Testis (tissue), 2 donors: ENCODE measurements at regions not wholly inside any gene's neighbourhood (a gene's known extent, or its start where the extent isn't known, plus 50 kb on each side); places are given as distances from the start of the nearest gene placed in this dataset.

ENCODE experiments used
- DNase-seq: peaks from one replicate; pipeline ENCODE4 v3.0.0-alpha.2; 2019
- H3K27ac ChIP-seq, 2 donors: fragments of 200-600 bp; sonication (generic); one replicate each; pipeline ENCODE4 v1.5.1; 2019
- H3K27me3 ChIP-seq: fragments of 200-600 bp; sonication (generic); one replicate; pipeline ENCODE4 v1.5.1; 2019
- H3K36me3 ChIP-seq: fragments of 200-600 bp; sonication (generic); one replicate; pipeline ENCODE4 v1.5.1; 2017; ENCODE audit warnings: low read depth; ENCODE audit errors: missing control alignments
- H3K4me1 ChIP-seq: fragments of 200-600 bp; sonication (generic); one replicate; pipeline ENCODE4 v1.5.1; 2019
- H3K4me3 ChIP-seq, 2 donors: fragments of 200-600 bp; sonication (generic); one replicate each; pipeline ENCODE4 v1.5.1; 2017 to 2019
- H3K9me3 ChIP-seq: fragments of 200-600 bp; sonication (generic); one replicate; pipeline ENCODE4 v1.5.1; 2017
- CTCF ChIP-seq, 3 experiments: fragments of 450-650 bp in 2 of 3; fragments of 200-600 bp in 1 of 3; sonication (generic) in 1 of 3; IDR thresholded peaks; one replicate each; pipeline ENCODE4 v1.5.1; 2016 to 2019; ENCODE audit warnings: antibody characterized with exemption in 3 of 3, mild to moderate bottlenecking in 2 of 3, moderate library complexity in 1 of 3
- POLR2A ChIP-seq: fragments of 450-650 bp; IDR thresholded peaks from one replicate; pipeline ENCODE4 v1.6.1; 2017; ENCODE audit warnings: antibody characterized with exemption, mild to moderate bottlenecking, moderate library complexity
- WGBS, 2 donors: methylation state at CpG; one replicate each; pipeline ENCODE4 v1.1.5; 2018; 5-methylcytosine and 5-hydroxymethylcytosine counted together
- intact Hi-C: fragments of 100-400 bp; cut with DNase I; formaldehyde crosslinking; loops from one replicate; pipeline ENCODE4 v1.15.1; 2023; ENCODE audit warnings: low total_unique reads

DNA sequence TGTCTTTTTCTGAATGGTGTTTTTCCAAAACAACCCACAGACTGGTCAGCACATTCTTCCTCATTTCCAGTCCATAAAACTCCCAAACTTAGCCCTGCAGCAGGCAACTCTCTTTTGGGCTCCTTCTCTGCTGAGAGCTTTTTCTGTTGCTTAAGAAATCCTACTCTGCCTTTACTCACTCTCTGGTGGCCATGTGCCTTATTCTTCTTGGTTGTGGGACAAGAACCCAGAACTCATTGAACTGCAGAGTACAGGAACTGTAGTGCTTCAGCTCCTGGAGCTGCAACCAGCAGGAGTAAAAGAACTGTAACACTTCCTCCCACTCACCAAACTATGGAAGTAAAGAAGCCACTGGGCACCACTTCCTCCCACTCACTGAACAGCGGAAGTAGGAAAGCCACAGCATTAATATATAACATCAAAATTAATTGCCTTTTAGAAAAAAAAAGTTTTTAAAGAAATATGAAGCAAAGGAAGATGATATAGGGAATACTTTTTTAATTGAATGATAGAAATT, 864.1 kb upstream of the PCDH10 start:
- H3K4me1 ChIP-seq: no peaks in the 10 kb centered on the region
- H3K27me3 ChIP-seq: no peaks in the 10 kb centered on the region
- no peaks in the 10 kb centered on the region for H3K9me3 ChIP-seq
- intact Hi-C loops: no loop called here
- DNase-seq: no peak
- no peak overlapping the region for H3K27ac ChIP-seq
- 93 to 100% methylated on average over 1 of the region's 1 CpG for WGBS, 2 donors
- H3K4me3 ChIP-seq: no peak overlapping the region
- H3K36me3 ChIP-seq: no peaks in the 10 kb centered on the region
- no peak for TF ChIP-seq POLR2A
- no peak for TF ChIP-seq CTCF (IDR thresholded peaks at IDR 0.05)

GRCh38 chr4:132297346-132297745, 851.7 kb upstream of the PCDH10 start:
- no peaks in the 10 kb centered on the region for H3K27me3 ChIP-seq
- H3K9me3 ChIP-seq: no peaks in the 10 kb centered on the region
- H3K4me3 ChIP-seq: no peak overlapping the region
- H3K36me3 ChIP-seq: no peaks in the 10 kb centered on the region
- 35 to 44% methylated on average over 1 of the region's 1 CpG for WGBS, 2 donors
- H3K4me1 ChIP-seq: no peaks in the 10 kb centered on the region
- intact Hi-C loops: no loop called here
- H3K27ac ChIP-seq: no peak overlapping the region
- DNase-seq: no peak
- TF ChIP-seq CTCF (IDR thresholded peaks at IDR 0.05): no peak

DNA sequence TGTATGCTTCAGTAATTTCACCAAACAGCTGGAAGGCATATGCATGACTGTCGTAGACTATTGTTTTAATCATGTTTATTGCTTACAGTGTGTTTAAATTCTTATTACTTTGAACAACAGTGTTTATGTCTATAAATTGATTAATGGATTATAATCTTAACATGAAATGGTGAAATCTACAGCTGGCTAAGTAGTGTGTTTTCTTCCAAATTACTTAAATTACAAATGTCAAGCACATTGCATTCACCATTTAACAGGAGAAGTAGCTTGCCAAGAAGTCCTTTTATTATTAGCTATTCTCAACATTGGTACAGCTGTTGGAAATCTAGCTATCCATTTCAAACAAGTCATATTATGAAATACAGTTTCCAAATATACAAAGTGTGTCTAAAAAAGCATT, 849.3 kb upstream of the PCDH10 start:
- Histone ChIP-seq H3K9me3 (no peaks in the 10 kb centered on the region), H3K4me3 (no peak overlapping the region), H3K4me1 (no peaks in the 10 kb centered on the region), H3K27me3 (no peaks in the 10 kb centered on the region), H3K27ac (no peak overlapping the region), H3K36me3 (no peaks in the 10 kb centered on the region)
- TF ChIP-seq CTCF (IDR thresholded peaks at IDR 0.05): no peak
- no peak for TF ChIP-seq POLR2A
- 65 to 78% methylated on average over 1 of the region's 1 CpG for WGBS, 2 donors
- intact Hi-C loops: no loop called here
- DNase-seq: no peak

DNA sequence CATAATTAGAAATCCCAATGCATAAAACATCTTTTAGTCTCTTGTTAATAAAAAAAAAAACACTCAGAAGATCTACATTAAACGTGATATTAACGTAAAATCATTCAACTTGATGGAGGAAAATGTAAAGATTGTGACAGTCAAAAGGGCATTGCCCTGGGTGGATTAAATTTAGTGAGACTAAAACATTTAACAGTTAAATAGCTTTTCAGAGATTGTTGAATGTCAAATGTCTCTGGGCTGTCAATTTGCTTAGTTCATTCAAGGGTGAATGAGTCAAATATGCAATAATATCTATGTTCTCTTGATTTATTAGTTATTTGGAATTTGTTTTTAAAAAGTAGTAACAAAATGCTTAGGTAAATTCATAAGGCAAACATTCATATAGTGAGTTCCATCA, 836.6 kb upstream of the PCDH10 start:
- WGBS, 2 donors: 80 to 82% methylated on average over 2 of the region's 2 CpGs
- Histone ChIP-seq H3K4me3 (no peak overlapping the region), H3K36me3 (no peaks in the 10 kb centered on the region), H3K27ac (no peak overlapping the region), H3K9me3 (no peaks in the 10 kb centered on the region), H3K27me3 (no peaks in the 10 kb centered on the region), H3K4me1 (no peaks in the 10 kb centered on the region)
- TF ChIP-seq CTCF (IDR thresholded peaks at IDR 0.05): no peak
- TF ChIP-seq POLR2A: no peak
- no peak for DNase-seq
- intact Hi-C loops: no loop called here

DNA sequence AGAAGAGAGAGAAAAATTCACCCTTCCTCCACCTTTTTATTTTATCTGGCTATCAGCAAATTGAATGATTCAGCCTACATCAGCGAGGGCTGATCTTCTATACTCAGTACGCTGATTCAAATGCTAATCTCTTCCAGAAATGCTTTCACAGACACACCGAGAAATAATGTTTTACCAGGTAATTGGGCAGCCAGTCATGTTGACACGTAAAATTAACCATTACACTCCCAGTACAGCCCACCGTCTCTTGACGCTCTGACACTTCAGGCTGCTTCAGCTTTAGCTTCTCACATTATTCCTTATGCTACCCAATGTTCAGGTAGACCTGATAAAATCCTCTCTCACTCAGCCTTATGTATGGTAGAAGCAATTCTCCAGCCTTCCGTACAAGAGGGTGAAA, 835.2 kb upstream of the PCDH10 start:
- TF ChIP-seq POLR2A (no peak), CTCF (IDR thresholded peaks at IDR 0.05) (no peak)
- DNase-seq: no peak
- Histone ChIP-seq H3K9me3 (no peaks in the 10 kb centered on the region), H3K4me1 (no peaks in the 10 kb centered on the region), H3K27me3 (no peaks in the 10 kb centered on the region), H3K4me3 (no peak overlapping the region), H3K36me3 (no peaks in the 10 kb centered on the region), H3K27ac (no peak overlapping the region)
- 77 to 88% methylated on average over 7 of the region's 7 CpGs for WGBS, 2 donors
- intact Hi-C loops: no loop called here
